ENCODE measurements at regions not wholly inside any gene's neighbourhood (a gene's known extent, or its start where the extent isn't known, plus 50 kb on each side); places are given as distances from the start of the nearest gene placed in this dataset.

DNA sequence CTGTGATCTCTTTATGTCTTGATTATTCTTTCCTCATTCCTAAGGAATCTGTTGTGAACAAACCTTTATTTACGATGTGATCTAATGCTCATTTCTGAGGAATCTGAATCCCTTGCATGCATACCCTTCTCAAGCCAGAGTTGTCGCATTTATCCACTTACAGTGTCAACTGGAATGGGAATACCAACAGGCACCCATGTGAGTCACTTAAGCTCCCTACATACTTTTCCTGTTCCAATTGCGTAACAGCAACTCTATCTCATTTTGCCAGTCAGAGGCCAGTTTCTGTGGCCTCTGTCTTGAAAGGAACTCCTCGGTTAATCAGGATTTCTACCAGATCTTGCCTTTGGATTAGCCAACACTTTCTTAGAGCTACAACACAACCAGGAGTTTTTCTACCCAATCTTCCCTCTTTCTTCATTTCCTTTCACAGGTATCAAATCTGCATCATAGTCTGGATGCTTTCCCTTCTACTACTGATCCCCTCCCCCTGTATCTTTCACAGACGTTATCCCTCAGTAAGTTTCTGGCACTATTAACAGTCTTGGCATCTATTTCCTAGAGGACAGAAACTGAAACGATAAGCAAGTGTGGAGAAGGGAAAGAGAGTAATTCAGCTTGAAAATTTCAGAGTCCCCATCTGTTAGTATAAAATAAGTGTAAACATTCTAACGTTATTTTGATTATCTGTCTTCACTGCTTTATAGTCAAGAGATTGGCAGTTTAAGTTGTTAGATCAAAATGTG lies 66.8 kb upstream of the BCHE start:
- TF ChIP-seq EZH2phosphoT487 (IDR thresholded peaks at IDR 0.05) (no peak), EZH2 (IDR thresholded peaks at IDR 0.05) (no peak)
- TF ChIP-seq, protein P1, sequence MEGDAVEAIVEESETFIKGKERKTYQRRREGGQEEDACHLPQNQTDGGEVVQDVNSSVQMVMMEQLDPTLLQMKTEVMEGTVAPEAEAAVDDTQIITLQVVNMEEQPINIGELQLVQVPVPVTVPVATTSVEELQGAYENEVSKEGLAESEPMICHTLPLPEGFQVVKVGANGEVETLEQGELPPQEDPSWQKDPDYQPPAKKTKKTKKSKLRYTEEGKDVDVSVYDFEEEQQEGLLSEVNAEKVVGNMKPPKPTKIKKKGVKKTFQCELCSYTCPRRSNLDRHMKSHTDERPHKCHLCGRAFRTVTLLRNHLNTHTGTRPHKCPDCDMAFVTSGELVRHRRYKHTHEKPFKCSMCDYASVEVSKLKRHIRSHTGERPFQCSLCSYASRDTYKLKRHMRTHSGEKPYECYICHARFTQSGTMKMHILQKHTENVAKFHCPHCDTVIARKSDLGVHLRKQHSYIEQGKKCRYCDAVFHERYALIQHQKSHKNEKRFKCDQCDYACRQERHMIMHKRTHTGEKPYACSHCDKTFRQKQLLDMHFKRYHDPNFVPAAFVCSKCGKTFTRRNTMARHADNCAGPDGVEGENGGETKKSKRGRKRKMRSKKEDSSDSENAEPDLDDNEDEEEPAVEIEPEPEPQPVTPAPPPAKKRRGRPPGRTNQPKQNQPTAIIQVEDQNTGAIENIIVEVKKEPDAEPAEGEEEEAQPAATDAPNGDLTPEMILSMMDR (IDR thresholded peaks at IDR 0.05): no peak
- Mint-ChIP-seq H3K27ac (no peak overlapping the region), H3K4me3 (no peak overlapping the region), H3K36me3 (no peaks in the 10 kb centered on the region), H3K4me1 (no peaks in the 10 kb centered on the region), H3K9me3 (no peaks in the 10 kb centered on the region), H3K27me3 (ENCODE audit: insufficient read depth, low read depth) (no peaks in the 10 kb centered on the region)
- Histone ChIP-seq H2AFZ (replicated peaks) (no peak overlapping the region), H3K9me3 (ENCODE audit: low read depth) (no peaks in the 10 kb centered on the region), H3K27me3 (no peaks in the 10 kb centered on the region), H4K20me1 (ENCODE audit: low read depth) (no peaks in the 10 kb centered on the region), H3F3A (ENCODE audit: low read depth) (no peaks in the 10 kb centered on the region), H3K4me1 (no peaks in the 10 kb centered on the region), H3K4me2 (no peak overlapping the region), H3K36me3 (no peaks in the 10 kb centered on the region), H3K27ac (no peak overlapping the region), H3K79me2 (ENCODE audit: low read depth) (no peaks in the 10 kb centered on the region), H3K4me3 (no peak overlapping the region), H3K9ac (no peak overlapping the region)
- no peak for DNase-seq (ENCODE audit: low spot score)

DNA sequence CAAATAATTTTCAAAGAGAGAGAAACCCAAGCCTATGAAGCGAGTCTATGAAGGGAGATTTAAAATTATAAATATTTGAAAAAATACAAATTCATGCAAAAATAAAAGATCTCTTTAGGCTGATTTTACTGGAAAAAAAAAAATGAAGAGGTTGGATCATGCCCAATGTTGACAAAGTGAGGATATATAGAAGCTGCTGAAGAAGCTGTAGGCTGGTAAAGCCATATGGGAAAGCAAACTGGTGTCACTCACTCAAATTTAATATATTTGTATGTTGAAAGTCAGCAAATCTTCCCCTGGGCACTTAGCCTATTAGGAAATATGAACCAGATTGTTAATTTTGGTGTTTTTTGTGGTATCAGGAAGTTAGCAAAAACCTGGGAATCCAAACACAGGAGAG lies 61.8 kb upstream of the BCHE start:
- DNase-seq (ENCODE audit: low spot score): no peak
- Mint-ChIP-seq H3K9me3 (no peaks in the 10 kb centered on the region), H3K27ac (no peak overlapping the region), H3K4me1 (no peaks in the 10 kb centered on the region), H3K27me3 (ENCODE audit: insufficient read depth, low read depth) (no peaks in the 10 kb centered on the region), H3K36me3 (no peaks in the 10 kb centered on the region), H3K4me3 (no peak overlapping the region)
- no peak overlapping the region for H3K9ac ChIP-seq
- H3K9me3 ChIP-seq (ENCODE audit: low read depth): no peaks in the 10 kb centered on the region
- H3K36me3 ChIP-seq: no peaks in the 10 kb centered on the region
- H3K4me3 ChIP-seq: no peak overlapping the region
- no peaks in the 10 kb centered on the region for H4K20me1 ChIP-seq (ENCODE audit: low read depth)
- TF ChIP-seq EZH2phosphoT487 (IDR thresholded peaks at IDR 0.05) (no peak), EZH2 (IDR thresholded peaks at IDR 0.05) (no peak)
- TF ChIP-seq, protein P1 (IDR thresholded peaks at IDR 0.05): no peak
- H3K27ac ChIP-seq: no peak overlapping the region
- no peaks in the 10 kb centered on the region for H3K79me2 ChIP-seq (ENCODE audit: low read depth)
- no peak overlapping the region for H2AFZ ChIP-seq (replicated peaks)
- no peaks in the 10 kb centered on the region for H3F3A ChIP-seq (ENCODE audit: low read depth)
- no peaks in the 10 kb centered on the region for H3K27me3 ChIP-seq
- H3K4me1 ChIP-seq: no peaks in the 10 kb centered on the region
- H3K4me2 ChIP-seq: no peak overlapping the region

DNA sequence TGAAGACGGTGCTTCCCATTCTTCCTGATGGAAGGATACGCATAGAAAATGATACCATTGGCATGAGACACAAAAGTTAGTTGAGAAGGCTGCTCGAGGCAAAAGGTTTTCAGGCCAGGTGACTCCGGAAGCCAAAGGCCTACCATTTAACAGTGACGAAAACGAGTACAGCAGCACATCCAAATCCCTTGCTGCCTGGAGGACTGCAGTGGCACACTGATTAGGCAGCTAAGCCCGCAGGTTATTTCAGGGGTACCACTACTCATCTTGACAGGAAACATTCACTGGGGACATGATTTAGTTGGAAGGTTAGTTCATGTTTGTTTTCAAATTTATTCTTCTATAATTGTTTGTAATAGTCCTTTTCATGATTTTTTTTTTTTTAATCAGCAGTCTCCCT lies 59.9 kb upstream of the BCHE start:
- no peaks in the 10 kb centered on the region for H3K27me3 Mint-ChIP-seq (ENCODE audit: insufficient read depth, low read depth)
- no peaks in the 10 kb centered on the region for H3K4me1 Mint-ChIP-seq
- H3K4me3 Mint-ChIP-seq: no peak overlapping the region
- H3K27ac Mint-ChIP-seq: no peak overlapping the region
- Histone ChIP-seq H4K20me1 (ENCODE audit: low read depth) (no peaks in the 10 kb centered on the region), H2AFZ (replicated peaks) (peak overlapping the region; percentile 57), H3K9me3 (ENCODE audit: low read depth) (no peaks in the 10 kb centered on the region), H3K4me2 (no peak overlapping the region), H3K27me3 (no peaks in the 10 kb centered on the region), H3K4me3 (no peak overlapping the region), H3F3A (ENCODE audit: low read depth) (no peaks in the 10 kb centered on the region), H3K4me1 (no peaks in the 10 kb centered on the region), H3K27ac (no peak overlapping the region), H3K36me3 (no peaks in the 10 kb centered on the region), H3K79me2 (ENCODE audit: low read depth) (no peaks in the 10 kb centered on the region), H3K9ac (no peak overlapping the region)
- DNase-seq (ENCODE audit: low spot score): no peak
- H3K9me3 Mint-ChIP-seq: no peaks in the 10 kb centered on the region
- TF ChIP-seq EZH2 (IDR thresholded peaks at IDR 0.05) (no peak), EZH2phosphoT487 (IDR thresholded peaks at IDR 0.05) (no peak)
- TF ChIP-seq, protein P1 (IDR thresholded peaks at IDR 0.05): no peak
- H3K36me3 Mint-ChIP-seq: no peaks in the 10 kb centered on the region
